ENCODE measurements at regions not wholly inside any gene's neighbourhood (a gene's known extent, or its start where the extent isn't known, plus 50 kb on each side); places are given as distances from the start of the nearest gene placed in this dataset.

- no peaks in the 10 kb centered on the region for H3K9me3 Mint-ChIP-seq (ENCODE audit: unreplicated experiment)
- Histone ChIP-seq H3K4me1 (no peaks in the 10 kb centered on the region), H3K36me3 (ENCODE audit: control insufficient read depth, insufficient read depth, low read length) (no peaks in the 10 kb centered on the region), H3K27me3 (replicated peaks; ENCODE audit: control insufficient read depth, insufficient read depth, low read length) (no peaks in the 10 kb centered on the region; the same call in 1 of the 2 replicates), H3K4me3 (ENCODE audit: low read depth, low read length) (no peak overlapping the region), H3K9me3 (no peaks in the 10 kb centered on the region)
- no peak for DNase-seq
- no peak overlapping the region for H3K27ac Mint-ChIP-seq (ENCODE audit: unreplicated experiment)
- no peaks in the 10 kb centered on the region for H3K36me3 Mint-ChIP-seq (ENCODE audit: insufficient read depth, unreplicated experiment)
- H3K4me3 Mint-ChIP-seq (ENCODE audit: unreplicated experiment), result no peak overlapping the region
- ChIA-PET CTCF (no interaction called here), POLR2A (no interaction called here)
- TF ChIP-seq, protein P1, sequence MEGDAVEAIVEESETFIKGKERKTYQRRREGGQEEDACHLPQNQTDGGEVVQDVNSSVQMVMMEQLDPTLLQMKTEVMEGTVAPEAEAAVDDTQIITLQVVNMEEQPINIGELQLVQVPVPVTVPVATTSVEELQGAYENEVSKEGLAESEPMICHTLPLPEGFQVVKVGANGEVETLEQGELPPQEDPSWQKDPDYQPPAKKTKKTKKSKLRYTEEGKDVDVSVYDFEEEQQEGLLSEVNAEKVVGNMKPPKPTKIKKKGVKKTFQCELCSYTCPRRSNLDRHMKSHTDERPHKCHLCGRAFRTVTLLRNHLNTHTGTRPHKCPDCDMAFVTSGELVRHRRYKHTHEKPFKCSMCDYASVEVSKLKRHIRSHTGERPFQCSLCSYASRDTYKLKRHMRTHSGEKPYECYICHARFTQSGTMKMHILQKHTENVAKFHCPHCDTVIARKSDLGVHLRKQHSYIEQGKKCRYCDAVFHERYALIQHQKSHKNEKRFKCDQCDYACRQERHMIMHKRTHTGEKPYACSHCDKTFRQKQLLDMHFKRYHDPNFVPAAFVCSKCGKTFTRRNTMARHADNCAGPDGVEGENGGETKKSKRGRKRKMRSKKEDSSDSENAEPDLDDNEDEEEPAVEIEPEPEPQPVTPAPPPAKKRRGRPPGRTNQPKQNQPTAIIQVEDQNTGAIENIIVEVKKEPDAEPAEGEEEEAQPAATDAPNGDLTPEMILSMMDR (IDR thresholded peaks at IDR 0.05; ENCODE audit: insufficient read depth in 1 of 2, low read depth in 1 of 2, low read length in 1 of 2, severe bottlenecking in 1 of 2, unreplicated experiment in 1 of 2), result no peak
- peaks cover 23% of the 10 kb centered on the region for H3K27me3 Mint-ChIP-seq (ENCODE audit: insufficient read depth, unreplicated experiment)
- no peaks in the 10 kb centered on the region for H3K4me1 Mint-ChIP-seq (ENCODE audit: low read depth, unreplicated experiment)
- intact Hi-C loops (cut with micrococcal nuclease; ENCODE audit: unreplicated experiment), result no loop called here
- BruUV-seq (replicated peaks), result no TSS peak
These were observed 95.4 kb downstream of the ABHD5 start for GRCh38 chr3:43786102-43786501.

GRCh38 chr3:43786526-43787305, 96.0 kb downstream of the ABHD5 start:
- Histone ChIP-seq H3K27me3 (replicated peaks; ENCODE audit: control insufficient read depth, insufficient read depth, low read length) (no peaks in the 10 kb centered on the region; the same call in 1 of the 2 replicates), H3K4me1 (no peaks in the 10 kb centered on the region), H3K36me3 (ENCODE audit: control insufficient read depth, insufficient read depth, low read length) (no peaks in the 10 kb centered on the region), H3K4me3 (ENCODE audit: low read depth, low read length) (no peak overlapping the region), H3K9me3 (no peaks in the 10 kb centered on the region)
- TF ChIP-seq, protein P1 (IDR thresholded peaks at IDR 0.05; ENCODE audit: insufficient read depth in 1 of 2, low read depth in 1 of 2, low read length in 1 of 2, severe bottlenecking in 1 of 2, unreplicated experiment in 1 of 2), result no peak
- no peaks in the 10 kb centered on the region for H3K36me3 Mint-ChIP-seq (ENCODE audit: insufficient read depth, unreplicated experiment)
- BruUV-seq (replicated peaks), result no TSS peak
- CTCF ChIA-PET, result no interaction called here
- no peak overlapping the region for H3K27ac Mint-ChIP-seq (ENCODE audit: unreplicated experiment)
- H3K9me3 Mint-ChIP-seq (ENCODE audit: unreplicated experiment), result no peaks in the 10 kb centered on the region
- POLR2A ChIA-PET, result no interaction called here
- H3K27me3 Mint-ChIP-seq (ENCODE audit: insufficient read depth, unreplicated experiment), result peaks cover 28% of the 10 kb centered on the region
- no peak for DNase-seq
- no peaks in the 10 kb centered on the region for H3K4me1 Mint-ChIP-seq (ENCODE audit: low read depth, unreplicated experiment)
- intact Hi-C loops (cut with micrococcal nuclease; ENCODE audit: unreplicated experiment), result no loop called here
- H3K4me3 Mint-ChIP-seq (ENCODE audit: unreplicated experiment), result no peak overlapping the region

DNA sequence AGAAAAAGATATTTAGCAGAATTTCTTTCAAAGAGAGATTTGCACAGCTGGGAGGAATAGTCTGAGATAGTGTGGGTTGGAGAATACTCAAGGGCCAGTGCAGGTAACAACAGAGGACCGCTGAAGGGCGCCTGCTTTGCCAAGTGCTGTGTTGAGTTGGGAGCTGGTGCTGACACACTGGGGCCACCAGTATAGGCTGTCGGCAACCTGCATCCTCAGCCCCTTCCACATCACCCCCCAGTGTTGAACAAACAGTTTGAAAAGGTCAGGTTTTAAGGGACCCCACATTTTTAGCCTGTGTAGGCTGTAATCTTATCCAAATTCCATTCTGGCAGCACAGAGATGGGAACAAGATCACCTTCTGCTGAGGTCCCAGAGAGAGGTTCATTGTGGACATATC, 96.6 kb downstream of the ABHD5 start:
- ChIA-PET POLR2A (no interaction called here), CTCF (no interaction called here)
- no TSS peak for BruUV-seq (replicated peaks)
- no peaks in the 10 kb centered on the region for H3K36me3 ChIP-seq (ENCODE audit: control insufficient read depth, insufficient read depth, low read length)
- intact Hi-C loops (cut with micrococcal nuclease; ENCODE audit: unreplicated experiment), result no loop called here
- Mint-ChIP-seq H3K36me3 (ENCODE audit: insufficient read depth, unreplicated experiment) (no peaks in the 10 kb centered on the region), H3K4me3 (ENCODE audit: unreplicated experiment) (no peak overlapping the region), H3K27me3 (ENCODE audit: insufficient read depth, unreplicated experiment) (peaks cover 28% of the 10 kb centered on the region), H3K9me3 (ENCODE audit: unreplicated experiment) (no peaks in the 10 kb centered on the region), H3K4me1 (ENCODE audit: low read depth, unreplicated experiment) (no peaks in the 10 kb centered on the region), H3K27ac (ENCODE audit: unreplicated experiment) (no peak overlapping the region)
- TF ChIP-seq, protein P1 (IDR thresholded peaks at IDR 0.05; ENCODE audit: insufficient read depth in 1 of 2, low read depth in 1 of 2, low read length in 1 of 2, severe bottlenecking in 1 of 2, unreplicated experiment in 1 of 2), result no peak
- no peak overlapping the region for H3K4me3 ChIP-seq (ENCODE audit: low read depth, low read length)
- no peaks in the 10 kb centered on the region; the same call in 1 of the 2 replicates for H3K27me3 ChIP-seq (replicated peaks; ENCODE audit: control insufficient read depth, insufficient read depth, low read length)
- no peak for DNase-seq
- no peaks in the 10 kb centered on the region for H3K9me3 ChIP-seq
- H3K4me1 ChIP-seq, result no peaks in the 10 kb centered on the region

Data from Caco-2 (cell line).